CD4-positive, alpha-beta T cell (primary cell): ENCODE measurements at regions not wholly inside any gene's neighbourhood (a gene's known extent, or its start where the extent isn't known, plus 50 kb on each side); places are given as distances from the start of the nearest gene placed in this dataset.

ENCODE experiments used
- ATAC-seq: fragments of 200-7000 bp; cut with Tn5 transposase; one replicate; pipeline ENCODE4 v1.10.0; 2022; ENCODE audit warnings: mild to moderate bottlenecking; ENCODE audit not compliant: poor library complexity
- CTCF ChIA-PET: fragments of 350-600 bp; sonication (Branson Sonifier 250); formaldehyde crosslinking; loops from one replicate; lab custom pipeline; 2021; ENCODE audit warnings: antibody characterized with exemption, inconsistent platforms; lab: Charles Lee
- POLR2A ChIA-PET: fragments of 350-600 bp; sonication (Branson Sonifier 250); formaldehyde crosslinking; loops from one replicate; lab custom pipeline; 2021; ENCODE audit warnings: antibody characterized with exemption, inconsistent platforms; lab: Charles Lee
- DNase-seq, 14 experiments: peaks; one replicate each; pipeline ENCODE4 v3.0.0-alpha.2; 2013 to 2020; ENCODE audit warnings: mixed read lengths in 2 of 14
- H3K27ac ChIP-seq, 2 donors: one replicate each; pipeline versions ENCODE4 v1.5.1 to v1.7.0; 2013; ENCODE audit warnings: low read length in 2 of 2, low read depth in 1 of 2, mild to moderate bottlenecking in 1 of 2
- H3K27me3 ChIP-seq, 2 experiments: 1 replicate in 1 of 2; 2 replicates in 1 of 2; pipeline versions ENCODE4 v1.6.1 to v1.7.0; 2013; ENCODE audit warnings: low read length in 2 of 2, control low read depth in 1 of 2, mild to moderate bottlenecking in 1 of 2, moderate library complexity in 1 of 2; ENCODE audit not compliant: insufficient read depth in 2 of 2, control insufficient read depth in 1 of 2
- H3K36me3 ChIP-seq: one replicate; pipeline ENCODE4 v1.6.1; 2013; ENCODE audit warnings: low read length, control low read depth; ENCODE audit not compliant: insufficient read depth
- H3K4me1 ChIP-seq: one replicate; pipeline ENCODE4 v1.6.1; 2013; ENCODE audit warnings: low read length, control low read depth; ENCODE audit not compliant: insufficient read depth
- H3K4me3 ChIP-seq: one replicate; pipeline ENCODE4 v1.5.1; 2013; ENCODE audit warnings: mild to moderate bottlenecking, low read length, moderate library complexity
- H3K9me3 ChIP-seq, 2 experiments: 1 replicate in 1 of 2; 2 replicates in 1 of 2; pipeline versions ENCODE4 v1.6.1 to v1.7.0; 2013; ENCODE audit warnings: low read length in 2 of 2, mild to moderate bottlenecking in 2 of 2, control low read depth in 1 of 2, moderate library complexity in 1 of 2; ENCODE audit not compliant: control insufficient read depth in 1 of 2, insufficient read depth in 1 of 2
- H3K27ac Mint-ChIP-seq: one replicate; pipeline ENCODE4 v1.8.0; 2020; ENCODE audit warnings: mixed read lengths
- H3K27me3 Mint-ChIP-seq: one replicate; pipeline ENCODE4 v1.8.0; 2021; ENCODE audit warnings: mixed read lengths
- H3K36me3 Mint-ChIP-seq: one replicate; pipeline ENCODE4 v1.8.0; 2021; ENCODE audit warnings: low read depth, mixed read lengths
- H3K4me1 Mint-ChIP-seq: one replicate; pipeline ENCODE4 v1.8.0; 2021; ENCODE audit warnings: low read depth, mixed read lengths
- H3K4me3 Mint-ChIP-seq: one replicate; pipeline ENCODE4 v1.8.0; 2020; ENCODE audit warnings: mild to moderate bottlenecking, mixed read lengths
- H3K9me3 Mint-ChIP-seq: one replicate; pipeline ENCODE4 v1.8.0; 2020; ENCODE audit warnings: mixed read lengths
- intact Hi-C, 2 experiments: fragments of 100-400 bp; cut with DNase I in 1 of 2; cut with micrococcal nuclease in 1 of 2; formaldehyde crosslinking; loops; one replicate each; pipeline versions ENCODE4 v1.15.1 to v1.9.0; 2023 to 2025; cut with DNase I, micrococcal nuclease
- TF ChIP-seq, protein P1 (sequence below): fragments of 200-600 bp; IDR thresholded peaks from one replicate; pipeline ENCODE4 v1.8.0; 2022; ENCODE audit warnings: antibody characterized with exemption, mild to moderate bottlenecking

DNA sequence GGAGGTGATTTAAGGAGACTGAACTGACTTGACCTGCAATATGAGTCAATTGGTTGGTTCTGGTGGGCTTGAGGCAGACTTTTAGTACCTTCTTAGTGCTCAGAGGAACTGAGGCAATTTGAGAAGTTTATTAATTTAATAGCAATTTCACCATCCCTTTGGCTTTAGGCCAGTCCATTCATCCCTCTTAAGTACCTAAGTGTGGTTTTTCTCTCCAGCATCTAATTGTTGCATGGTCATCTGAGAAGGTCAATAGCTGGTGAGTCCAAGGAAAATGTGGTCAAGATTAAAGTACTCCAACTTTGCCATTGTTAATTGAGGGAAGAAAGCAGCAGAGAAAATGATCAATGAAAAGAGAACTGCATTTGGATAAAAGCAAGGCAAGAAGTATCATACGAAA, 115.4 kb upstream of the DYRK2 start:
- intact Hi-C loops: no loop called here
- no peak for DNase-seq
- Mint-ChIP-seq H3K4me1 (peaks cover 5% of the 10 kb centered on the region), H3K27ac (no peak overlapping the region), H3K27me3 (no peaks in the 10 kb centered on the region), H3K4me3 (no peak overlapping the region), H3K36me3 (no peaks in the 10 kb centered on the region), H3K9me3 (no peaks in the 10 kb centered on the region)
- no peak overlapping the region for H3K4me3 ChIP-seq
- ATAC-seq: no peak
- TF ChIP-seq, protein P1, sequence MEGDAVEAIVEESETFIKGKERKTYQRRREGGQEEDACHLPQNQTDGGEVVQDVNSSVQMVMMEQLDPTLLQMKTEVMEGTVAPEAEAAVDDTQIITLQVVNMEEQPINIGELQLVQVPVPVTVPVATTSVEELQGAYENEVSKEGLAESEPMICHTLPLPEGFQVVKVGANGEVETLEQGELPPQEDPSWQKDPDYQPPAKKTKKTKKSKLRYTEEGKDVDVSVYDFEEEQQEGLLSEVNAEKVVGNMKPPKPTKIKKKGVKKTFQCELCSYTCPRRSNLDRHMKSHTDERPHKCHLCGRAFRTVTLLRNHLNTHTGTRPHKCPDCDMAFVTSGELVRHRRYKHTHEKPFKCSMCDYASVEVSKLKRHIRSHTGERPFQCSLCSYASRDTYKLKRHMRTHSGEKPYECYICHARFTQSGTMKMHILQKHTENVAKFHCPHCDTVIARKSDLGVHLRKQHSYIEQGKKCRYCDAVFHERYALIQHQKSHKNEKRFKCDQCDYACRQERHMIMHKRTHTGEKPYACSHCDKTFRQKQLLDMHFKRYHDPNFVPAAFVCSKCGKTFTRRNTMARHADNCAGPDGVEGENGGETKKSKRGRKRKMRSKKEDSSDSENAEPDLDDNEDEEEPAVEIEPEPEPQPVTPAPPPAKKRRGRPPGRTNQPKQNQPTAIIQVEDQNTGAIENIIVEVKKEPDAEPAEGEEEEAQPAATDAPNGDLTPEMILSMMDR: no peak
- no peaks in the 10 kb centered on the region for H3K9me3 ChIP-seq
- H3K27ac ChIP-seq: no peak overlapping the region
- no peaks in the 10 kb centered on the region for H3K27me3 ChIP-seq
- ChIA-PET CTCF (no interaction called here), POLR2A (no interaction called here)
- no peaks in the 10 kb centered on the region for H3K4me1 ChIP-seq
- no peaks in the 10 kb centered on the region for H3K36me3 ChIP-seq

DNA sequence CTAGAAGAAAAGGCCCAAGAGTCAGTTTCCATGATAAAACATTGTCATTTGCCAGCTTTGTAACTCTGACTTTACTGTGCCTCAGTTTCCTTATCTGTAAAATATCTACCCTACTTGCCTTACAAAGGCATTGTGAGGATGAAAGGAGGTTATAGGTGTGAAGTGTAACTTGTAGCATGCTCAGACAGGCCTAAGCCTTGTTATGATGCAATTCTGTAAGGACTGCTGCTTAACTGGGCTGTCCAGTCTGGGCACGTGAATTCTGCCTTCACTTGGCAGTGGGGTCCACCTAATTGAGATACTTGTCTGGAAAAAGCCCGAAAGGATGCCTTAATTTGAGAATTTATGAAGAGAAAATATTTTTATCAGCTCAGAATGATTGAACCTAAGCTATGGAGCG, 114.5 kb upstream of the DYRK2 start:
- intact Hi-C loops: no loop called here
- POLR2A ChIA-PET: no interaction called here

DNA sequence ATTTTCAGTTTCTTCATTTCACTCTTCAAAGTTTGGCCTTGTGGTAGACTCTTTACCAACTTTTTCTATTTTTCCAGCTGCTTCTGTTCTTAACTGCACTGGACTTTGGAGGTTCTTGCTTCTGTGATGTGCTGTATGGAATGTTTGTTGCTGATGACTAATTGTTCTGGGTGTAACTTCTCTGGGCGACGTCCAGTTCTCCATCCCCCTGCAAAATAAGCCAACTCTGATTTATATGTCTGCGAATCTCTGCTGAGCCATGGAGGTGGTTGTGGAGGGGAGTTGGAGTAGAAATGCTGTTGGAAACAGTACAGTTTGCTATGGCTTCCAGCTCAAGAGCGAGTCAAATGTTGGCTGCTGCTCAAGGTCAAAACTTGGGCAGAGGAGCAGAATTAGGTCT, 113.9 kb upstream of the DYRK2 start:
- H3K4me3 Mint-ChIP-seq: no peak overlapping the region
- Histone ChIP-seq H3K4me1 (no peaks in the 10 kb centered on the region), H3K27ac (no peak overlapping the region), H3K36me3 (no peaks in the 10 kb centered on the region), H3K9me3 (no peaks in the 10 kb centered on the region), H3K4me3 (no peak overlapping the region), H3K27me3 (no peaks in the 10 kb centered on the region)
- DNase-seq (no peak), ATAC-seq (no peak)
- no peaks in the 10 kb centered on the region for H3K36me3 Mint-ChIP-seq
- ChIA-PET CTCF (no interaction called here), POLR2A (interaction anchor here (1.4 kb wide), 1 partner anchor 18 kb away, joined by 3 read pairs; no protein-coding TSS in a partner anchor)
- H3K27ac Mint-ChIP-seq: no peak overlapping the region
- intact Hi-C loops: no loop called here
- TF ChIP-seq, protein P1: no peak
- no peaks in the 10 kb centered on the region for H3K9me3 Mint-ChIP-seq
- H3K4me1 Mint-ChIP-seq: peaks cover 5% of the 10 kb centered on the region
- H3K27me3 Mint-ChIP-seq: no peaks in the 10 kb centered on the region

More for the DNA sequence above, 114.5 kb upstream of the DYRK2 start:
- no peak overlapping the region for H3K4me3 ChIP-seq
- Mint-ChIP-seq H3K36me3 (no peaks in the 10 kb centered on the region), H3K4me3 (no peak overlapping the region), H3K27ac (no peak overlapping the region), H3K27me3 (no peaks in the 10 kb centered on the region), H3K4me1 (peaks cover 5% of the 10 kb centered on the region), H3K9me3 (no peaks in the 10 kb centered on the region)
- CTCF ChIA-PET: no interaction called here
- TF ChIP-seq, protein P1: no peak
- H3K27me3 ChIP-seq: no peaks in the 10 kb centered on the region
- H3K9me3 ChIP-seq: no peaks in the 10 kb centered on the region
- H3K27ac ChIP-seq: no peak overlapping the region
- H3K4me1 ChIP-seq: no peaks in the 10 kb centered on the region
- ATAC-seq (no peak), DNase-seq (no peak)
- no peaks in the 10 kb centered on the region for H3K36me3 ChIP-seq
